H1 (cell line): ENCODE measurements at regions not wholly inside any gene's neighbourhood (a gene's known extent, or its start where the extent isn't known, plus 50 kb on each side); places are given as distances from the start of the nearest gene placed in this dataset.

Source experiments
- CHD1 ChIP-seq: IDR thresholded peaks from 2 replicates; pipeline ENCODE4 v1.6.1; 2012; ENCODE audit warnings: low read depth, low read length, improper control_type of control experiment
- EZH2 ChIP-seq: fragments of 200-600 bp; sonication (generic); IDR thresholded peaks from 2 replicates; pipeline ENCODE4 v1.7.1; 2012; ENCODE audit warnings: low read depth, mild to moderate bottlenecking, moderate library complexity, low read length, inconsistent platforms; ENCODE audit not compliant: severe bottlenecking
- JUND ChIP-seq: IDR thresholded peaks from 2 replicates; pipeline ENCODE4 v1.6.1; 2011; ENCODE audit warnings: mild to moderate bottlenecking, improper control_type of control experiment, low read length
- POU5F1 ChIP-seq: IDR thresholded peaks from 2 replicates; pipeline ENCODE4 v1.6.1; 2011; ENCODE audit warnings: low read depth, mild to moderate bottlenecking, low read length, moderate library complexity
- RFX5 ChIP-seq: IDR thresholded peaks from 2 replicates; pipeline ENCODE4 v1.6.1; 2011; ENCODE audit warnings: low read depth, low read length, improper control_type of control experiment, borderline replicate concordance
- RNF2 ChIP-seq: fragments of 200-900, 300-1000 bp; sonication (generic); IDR thresholded peaks from 2 replicates; pipeline ENCODE4 v1.7.1; 2016; ENCODE audit warnings: borderline replicate concordance, low read depth, mild to moderate bottlenecking, antibody characterized with exemption, low read length; ENCODE audit not compliant: poor library complexity, severe bottlenecking; ENCODE audit errors: missing control alignments
- SIRT6 ChIP-seq: IDR thresholded peaks from one replicate; pipeline ENCODE4 v1.7.1; 2012; ENCODE audit warnings: low read length, inconsistent platforms
- TAF1 ChIP-seq: IDR thresholded peaks from 2 replicates; pipeline ENCODE4 v1.6.1; 2011; ENCODE audit warnings: mild to moderate bottlenecking, low read depth, low read length
- YY1 ChIP-seq: IDR thresholded peaks from 2 replicates; pipeline ENCODE4 v1.6.1; 2011; ENCODE audit warnings: low read depth, mild to moderate bottlenecking, low read length
- TF ChIP-seq, protein P1 (sequence below): fragments of 300-600 bp; sonication (generic); IDR thresholded peaks from 2 replicates; pipeline ENCODE4 v1.7.1; 2012; ENCODE audit warnings: low read length, moderate library complexity, mild to moderate bottlenecking, inconsistent platforms; ENCODE audit not compliant: insufficient replicate concordance

DNA sequence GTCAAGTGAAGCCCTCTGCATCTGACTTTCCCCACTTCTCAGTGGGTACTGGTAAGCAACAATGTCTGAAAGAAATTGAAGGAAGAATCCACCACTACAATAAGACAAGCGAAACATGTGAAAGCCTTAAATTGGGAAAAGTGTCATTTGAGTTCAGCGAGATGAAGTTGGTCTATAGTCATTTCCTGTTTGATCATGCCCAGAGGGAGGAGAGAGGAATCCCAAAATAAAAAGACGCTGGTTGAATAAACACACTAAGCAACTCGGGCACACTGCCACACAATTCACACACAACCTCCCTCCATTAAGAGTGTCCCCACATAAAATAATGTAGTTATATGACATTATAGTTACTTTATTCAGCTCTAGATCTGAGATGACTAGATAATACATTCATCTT is 166.1 kb downstream of the CBLN2 start (continued):
- TF ChIP-seq, protein P1, sequence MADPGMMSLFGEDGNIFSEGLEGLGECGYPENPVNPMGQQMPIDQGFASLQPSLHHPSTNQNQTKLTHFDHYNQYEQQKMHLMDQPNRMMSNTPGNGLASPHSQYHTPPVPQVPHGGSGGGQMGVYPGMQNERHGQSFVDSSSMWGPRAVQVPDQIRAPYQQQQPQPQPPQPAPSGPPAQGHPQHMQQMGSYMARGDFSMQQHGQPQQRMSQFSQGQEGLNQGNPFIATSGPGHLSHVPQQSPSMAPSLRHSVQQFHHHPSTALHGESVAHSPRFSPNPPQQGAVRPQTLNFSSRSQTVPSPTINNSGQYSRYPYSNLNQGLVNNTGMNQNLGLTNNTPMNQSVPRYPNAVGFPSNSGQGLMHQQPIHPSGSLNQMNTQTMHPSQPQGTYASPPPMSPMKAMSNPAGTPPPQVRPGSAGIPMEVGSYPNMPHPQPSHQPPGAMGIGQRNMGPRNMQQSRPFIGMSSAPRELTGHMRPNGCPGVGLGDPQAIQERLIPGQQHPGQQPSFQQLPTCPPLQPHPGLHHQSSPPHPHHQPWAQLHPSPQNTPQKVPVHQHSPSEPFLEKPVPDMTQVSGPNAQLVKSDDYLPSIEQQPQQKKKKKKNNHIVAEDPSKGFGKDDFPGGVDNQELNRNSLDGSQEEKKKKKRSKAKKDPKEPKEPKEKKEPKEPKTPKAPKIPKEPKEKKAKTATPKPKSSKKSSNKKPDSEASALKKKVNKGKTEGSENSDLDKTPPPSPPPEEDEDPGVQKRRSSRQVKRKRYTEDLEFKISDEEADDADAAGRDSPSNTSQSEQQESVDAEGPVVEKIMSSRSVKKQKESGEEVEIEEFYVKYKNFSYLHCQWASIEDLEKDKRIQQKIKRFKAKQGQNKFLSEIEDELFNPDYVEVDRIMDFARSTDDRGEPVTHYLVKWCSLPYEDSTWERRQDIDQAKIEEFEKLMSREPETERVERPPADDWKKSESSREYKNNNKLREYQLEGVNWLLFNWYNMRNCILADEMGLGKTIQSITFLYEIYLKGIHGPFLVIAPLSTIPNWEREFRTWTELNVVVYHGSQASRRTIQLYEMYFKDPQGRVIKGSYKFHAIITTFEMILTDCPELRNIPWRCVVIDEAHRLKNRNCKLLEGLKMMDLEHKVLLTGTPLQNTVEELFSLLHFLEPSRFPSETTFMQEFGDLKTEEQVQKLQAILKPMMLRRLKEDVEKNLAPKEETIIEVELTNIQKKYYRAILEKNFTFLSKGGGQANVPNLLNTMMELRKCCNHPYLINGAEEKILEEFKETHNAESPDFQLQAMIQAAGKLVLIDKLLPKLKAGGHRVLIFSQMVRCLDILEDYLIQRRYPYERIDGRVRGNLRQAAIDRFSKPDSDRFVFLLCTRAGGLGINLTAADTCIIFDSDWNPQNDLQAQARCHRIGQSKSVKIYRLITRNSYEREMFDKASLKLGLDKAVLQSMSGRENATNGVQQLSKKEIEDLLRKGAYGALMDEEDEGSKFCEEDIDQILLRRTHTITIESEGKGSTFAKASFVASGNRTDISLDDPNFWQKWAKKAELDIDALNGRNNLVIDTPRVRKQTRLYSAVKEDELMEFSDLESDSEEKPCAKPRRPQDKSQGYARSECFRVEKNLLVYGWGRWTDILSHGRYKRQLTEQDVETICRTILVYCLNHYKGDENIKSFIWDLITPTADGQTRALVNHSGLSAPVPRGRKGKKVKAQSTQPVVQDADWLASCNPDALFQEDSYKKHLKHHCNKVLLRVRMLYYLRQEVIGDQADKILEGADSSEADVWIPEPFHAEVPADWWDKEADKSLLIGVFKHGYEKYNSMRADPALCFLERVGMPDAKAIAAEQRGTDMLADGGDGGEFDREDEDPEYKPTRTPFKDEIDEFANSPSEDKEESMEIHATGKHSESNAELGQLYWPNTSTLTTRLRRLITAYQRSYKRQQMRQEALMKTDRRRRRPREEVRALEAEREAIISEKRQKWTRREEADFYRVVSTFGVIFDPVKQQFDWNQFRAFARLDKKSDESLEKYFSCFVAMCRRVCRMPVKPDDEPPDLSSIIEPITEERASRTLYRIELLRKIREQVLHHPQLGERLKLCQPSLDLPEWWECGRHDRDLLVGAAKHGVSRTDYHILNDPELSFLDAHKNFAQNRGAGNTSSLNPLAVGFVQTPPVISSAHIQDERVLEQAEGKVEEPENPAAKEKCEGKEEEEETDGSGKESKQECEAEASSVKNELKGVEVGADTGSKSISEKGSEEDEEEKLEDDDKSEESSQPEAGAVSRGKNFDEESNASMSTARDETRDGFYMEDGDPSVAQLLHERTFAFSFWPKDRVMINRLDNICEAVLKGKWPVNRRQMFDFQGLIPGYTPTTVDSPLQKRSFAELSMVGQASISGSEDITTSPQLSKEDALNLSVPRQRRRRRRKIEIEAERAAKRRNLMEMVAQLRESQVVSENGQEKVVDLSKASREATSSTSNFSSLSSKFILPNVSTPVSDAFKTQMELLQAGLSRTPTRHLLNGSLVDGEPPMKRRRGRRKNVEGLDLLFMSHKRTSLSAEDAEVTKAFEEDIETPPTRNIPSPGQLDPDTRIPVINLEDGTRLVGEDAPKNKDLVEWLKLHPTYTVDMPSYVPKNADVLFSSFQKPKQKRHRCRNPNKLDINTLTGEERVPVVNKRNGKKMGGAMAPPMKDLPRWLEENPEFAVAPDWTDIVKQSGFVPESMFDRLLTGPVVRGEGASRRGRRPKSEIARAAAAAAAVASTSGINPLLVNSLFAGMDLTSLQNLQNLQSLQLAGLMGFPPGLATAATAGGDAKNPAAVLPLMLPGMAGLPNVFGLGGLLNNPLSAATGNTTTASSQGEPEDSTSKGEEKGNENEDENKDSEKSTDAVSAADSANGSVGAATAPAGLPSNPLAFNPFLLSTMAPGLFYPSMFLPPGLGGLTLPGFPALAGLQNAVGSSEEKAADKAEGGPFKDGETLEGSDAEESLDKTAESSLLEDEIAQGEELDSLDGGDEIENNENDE: no peak
- TF ChIP-seq EZH2 (no peak), YY1 (no peak), CHD1 (no peak), RFX5 (no peak), SIRT6 (no peak), TAF1 (no peak), RNF2 (no peak), JUND (no peak), POU5F1 (no peak)
